Left lung (tissue), 4 donors: ENCODE measurements at regions not wholly inside any gene's neighbourhood (a gene's known extent, or its start where the extent isn't known, plus 50 kb on each side); places are given as distances from the start of the nearest gene placed in this dataset.

Source experiments
- ATAC-seq: fragments of 200-7000 bp; cut with Tn5 transposase; one replicate; pipeline ENCODE4 v1.9.1; 2020; ENCODE audit warnings: moderate library complexity
- DNase-seq, 4 donors: peaks; one replicate each; pipeline ENCODE4 v3.0.0-alpha.2; 2013 to 2020
- H3K27ac ChIP-seq, 2 donors: fragments of 200-600 bp; sonication (generic) in 1 of 2; one replicate each; pipeline versions ENCODE4 v1.5.0 to v1.8.0; 2020 to 2021
- H3K27me3 ChIP-seq, 2 donors: fragments of 200-600 bp; sonication (generic) in 1 of 2; one replicate each; pipeline versions ENCODE4 v1.5.0 to v1.8.0; 2020 to 2021
- H3K36me3 ChIP-seq, 2 donors: fragments of 200-600 bp; sonication (generic) in 1 of 2; one replicate each; pipeline versions ENCODE4 v1.5.0 to v1.8.0; 2020 to 2021
- H3K4me1 ChIP-seq, 2 donors: fragments of 200-600 bp; one replicate each; pipeline ENCODE4 v1.8.0; 2021
- H3K4me3 ChIP-seq, 2 donors: fragments of 200-600 bp; sonication (generic) in 1 of 2; one replicate each; pipeline versions ENCODE4 v1.5.0 to v1.8.0; 2020 to 2021; ENCODE audit warnings: mild to moderate bottlenecking in 1 of 2
- H3K9me3 ChIP-seq, 2 donors: fragments of 200-600 bp; sonication (generic) in 1 of 2; one replicate each; pipeline versions ENCODE4 v1.5.0 to v1.8.0; 2020 to 2021
- CTCF ChIP-seq, 2 donors: fragments of 200-600 bp; sonication (generic) in 1 of 2; IDR thresholded peaks; one replicate each; pipeline versions ENCODE4 v1.5.0 to v1.8.0; 2021; ENCODE audit warnings: antibody characterized with exemption in 2 of 2
- intact Hi-C, 2 donors: fragments of 100-400 bp; cut with DNase I; formaldehyde crosslinking; loops; one replicate each; pipeline versions ENCODE4 v1.11.2 to v1.14.2; 2022
- donor health status: DM: no; HTN: yes; CAD: no.
- donor health status: DM: no; HTN: no; CAD: no.

DNA sequence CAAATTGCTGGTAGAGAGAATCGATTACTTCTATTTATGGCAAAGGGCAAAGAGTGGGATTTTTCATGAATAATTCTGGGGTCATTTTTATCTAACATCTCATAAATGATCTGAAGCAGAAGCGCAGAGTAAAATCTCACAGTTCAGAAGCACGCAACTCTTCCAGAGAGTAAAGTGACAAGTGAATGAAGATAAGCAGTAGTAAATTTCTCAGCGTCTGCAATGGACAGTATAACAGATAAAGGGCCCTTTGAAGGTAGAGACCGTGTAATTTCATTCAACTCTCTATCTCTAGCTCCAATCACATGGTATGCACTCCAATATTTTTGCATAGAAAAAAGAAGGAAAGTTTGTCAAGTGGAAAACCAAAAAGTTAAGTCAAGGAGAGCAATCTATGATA, 521.1 kb upstream of the NECTIN3 start:
- no peak for ATAC-seq
- DNase-seq, result no peak
- TF ChIP-seq CTCF (IDR thresholded peaks at IDR 0.05), result no peak
- no peaks in the 10 kb centered on the region for H3K27me3 ChIP-seq
- no peaks in the 10 kb centered on the region for H3K9me3 ChIP-seq
- intact Hi-C loops, result no loop called here
- no peaks in the 10 kb centered on the region for H3K36me3 ChIP-seq
- H3K4me1 ChIP-seq, result no peaks in the 10 kb centered on the region
- no peak overlapping the region for H3K27ac ChIP-seq
- no peak overlapping the region for H3K4me3 ChIP-seq

GRCh38 chr3:110562621-110563020, 509.0 kb upstream of the NECTIN3 start:
- no peaks in the 10 kb centered on the region for H3K27me3 ChIP-seq
- no peak overlapping the region for H3K4me3 ChIP-seq
- TF ChIP-seq CTCF (IDR thresholded peaks at IDR 0.05), result no peak
- intact Hi-C loops, result no loop called here
- H3K36me3 ChIP-seq, result no peaks in the 10 kb centered on the region
- H3K4me1 ChIP-seq, result no peaks in the 10 kb centered on the region
- H3K27ac ChIP-seq, result no peak overlapping the region
- no peak for DNase-seq
- peaks cover 0 to 8% of the 10 kb centered on the region in 2 donors for H3K9me3 ChIP-seq
- no peak for ATAC-seq

DNA sequence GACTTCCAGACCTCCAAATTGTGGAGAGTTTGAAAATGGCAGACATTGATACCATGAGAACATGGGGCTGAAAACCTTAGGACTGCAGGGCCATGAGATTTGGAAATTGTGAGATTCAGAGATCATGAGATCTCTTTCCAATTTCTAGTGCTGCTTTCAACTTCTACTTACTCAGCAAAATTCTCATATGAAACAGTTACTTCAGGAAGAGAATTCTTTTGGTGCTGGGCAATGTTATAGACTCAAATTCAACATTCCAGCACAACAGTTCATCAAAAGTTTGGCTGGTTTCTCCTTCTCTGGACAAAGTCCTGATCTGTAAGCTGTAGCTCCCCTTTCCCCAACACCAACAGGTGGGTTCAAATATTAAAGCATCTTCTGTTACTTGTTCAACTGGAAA, 506.9 kb upstream of the NECTIN3 start:
- Histone ChIP-seq H3K27me3 (no peaks in the 10 kb centered on the region), H3K36me3 (no peaks in the 10 kb centered on the region), H3K4me1 (no peaks in the 10 kb centered on the region), H3K27ac (no peak overlapping the region), H3K4me3 (no peak overlapping the region), H3K9me3 (no peaks in the 10 kb centered on the region)
- intact Hi-C loops, result no loop called here
- no peak for TF ChIP-seq CTCF (IDR thresholded peaks at IDR 0.05)
- DNase-seq, result no peak
- no peak for ATAC-seq

- ATAC-seq (no peak), DNase-seq (no peak)
- Histone ChIP-seq H3K27ac (no peak overlapping the region), H3K36me3 (no peaks in the 10 kb centered on the region), H3K27me3 (no peaks in the 10 kb centered on the region), H3K9me3 (no peaks in the 10 kb centered on the region), H3K4me3 (no peak overlapping the region), H3K4me1 (no peaks in the 10 kb centered on the region)
- no peak for TF ChIP-seq CTCF (IDR thresholded peaks at IDR 0.05)
- intact Hi-C loops, result no loop called here
Observed at GRCh38 chr3:110567029-110567428, 504.6 kb upstream of the NECTIN3 start.

DNA sequence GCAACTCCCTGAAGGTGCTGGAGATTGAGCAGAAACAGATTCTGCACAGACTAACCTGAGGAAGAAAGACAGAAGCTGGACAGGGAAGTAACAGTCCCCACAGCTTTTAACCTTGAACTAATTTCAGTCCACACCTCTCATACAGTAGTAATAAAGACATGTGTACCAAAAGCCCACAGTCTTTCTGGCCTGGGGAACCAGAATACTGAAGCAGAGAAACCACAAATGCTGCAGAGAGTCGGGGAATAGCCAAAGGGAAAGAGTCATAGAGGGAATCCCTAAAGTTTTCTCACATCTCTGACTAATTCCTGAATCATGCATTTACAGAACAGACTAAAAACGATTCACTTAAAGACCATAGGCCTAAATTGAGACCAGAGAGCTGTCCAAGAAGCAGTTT, 503.4 kb upstream of the NECTIN3 start:
- no peak overlapping the region for H3K4me3 ChIP-seq
- peak; percentile 40 for ATAC-seq
- no peak for TF ChIP-seq CTCF (IDR thresholded peaks at IDR 0.05)

More for the DNA sequence above, 503.4 kb upstream of the NECTIN3 start:
- DNase-seq, result no peak
- Histone ChIP-seq H3K36me3 (no peaks in the 10 kb centered on the region), H3K4me1 (no peaks in the 10 kb centered on the region), H3K27ac (no peak overlapping the region), H3K27me3 (no peaks in the 10 kb centered on the region), H3K9me3 (peaks cover 0 to 3% of the 10 kb centered on the region in 2 donors)
- intact Hi-C loops, result no loop called here
